Keratinocyte (primary cell): ENCODE measurements at regions not wholly inside any gene's neighbourhood (a gene's known extent, or its start where the extent isn't known, plus 50 kb on each side); places are given as distances from the start of the nearest gene placed in this dataset.

ENCODE experiments used
- DNase-seq: peaks from one replicate; pipeline ENCODE4 v3.0.0-alpha.2; 2011; ENCODE audit warnings: low read depth, missing footprints, low spot score
- FAIRE-seq: peaks from 2 replicates; lab custom pipeline; 2011; peaks lifted over from hg19 to GRCh38; lab: Jason Lieb, UNC
- H2AFZ ChIP-seq: 2 replicates; pipeline ENCODE4 v1.6.0; 2012; ENCODE audit warnings: low read length, control low read depth, inconsistent platforms; ENCODE audit not compliant: control insufficient read depth
- H3K27ac ChIP-seq: 2 replicates; pipeline ENCODE4 v1.5.1; 2011; ENCODE audit warnings: low read length; ENCODE audit not compliant: control insufficient read depth, insufficient read depth
- H3K27me3 ChIP-seq: 3 replicates; pipeline ENCODE4 v1.6.0; 2011; ENCODE audit warnings: low read length; ENCODE audit not compliant: control insufficient read depth, insufficient read depth; ENCODE audit errors: extremely low read depth
- H3K36me3 ChIP-seq, 2 experiments: 2 replicates in 1 of 2; 3 replicates in 1 of 2; pipeline ENCODE4 v1.5.1; 2011; ENCODE audit warnings: low read length in 2 of 2, mild to moderate bottlenecking in 1 of 2; ENCODE audit not compliant: control insufficient read depth in 2 of 2, insufficient read depth in 2 of 2; ENCODE audit errors: extremely low read depth in 1 of 2
- H3K4me1 ChIP-seq: 3 replicates; pipeline ENCODE4 v1.5.1; 2011; ENCODE audit warnings: low read length; ENCODE audit not compliant: control insufficient read depth, insufficient read depth; ENCODE audit errors: extremely low read depth
- H3K4me2 ChIP-seq: 3 replicates; pipeline ENCODE4 v1.6.0; 2011; ENCODE audit warnings: low read depth, low read length; ENCODE audit not compliant: control insufficient read depth, insufficient read depth; ENCODE audit errors: extremely low read depth
- H3K4me3 ChIP-seq, 3 experiments: fragments of 200-600 bp in 1 of 3; sonication (generic) in 1 of 3; 2 replicates in 2 of 3; 3 replicates in 1 of 3; pipeline ENCODE4 v1.5.1; 2011 to 2016; ENCODE audit warnings: low read length in 3 of 3, mild to moderate bottlenecking in 3 of 3, control low read depth in 2 of 3, inconsistent platforms in 1 of 3, low read depth in 1 of 3, mixed read lengths in 1 of 3, mixed run types in 1 of 3, moderate library complexity in 1 of 3; ENCODE audit not compliant: control insufficient read depth in 2 of 3, insufficient read depth in 2 of 3; ENCODE audit errors: extremely low read depth in 1 of 3
- H3K79me2 ChIP-seq: 2 replicates; pipeline ENCODE4 v1.6.0; 2012; ENCODE audit warnings: low read length; ENCODE audit not compliant: control insufficient read depth, insufficient read depth
- H3K9ac ChIP-seq: 3 replicates; pipeline ENCODE4 v1.6.0; 2011; ENCODE audit warnings: low read length; ENCODE audit not compliant: control insufficient read depth, insufficient read depth; ENCODE audit errors: extremely low read depth
- H3K9me1 ChIP-seq: 3 replicates; pipeline ENCODE4 v1.6.0; 2011; ENCODE audit warnings: low read length; ENCODE audit not compliant: control insufficient read depth, insufficient read depth; ENCODE audit errors: extremely low read depth
- H3K9me3 ChIP-seq: 2 replicates; pipeline ENCODE4 v1.5.1; 2012; ENCODE audit warnings: low read depth, low read length; ENCODE audit not compliant: control insufficient read depth
- H4K20me1 ChIP-seq: 3 replicates; pipeline ENCODE4 v1.6.0; 2011; ENCODE audit warnings: low read length; ENCODE audit not compliant: control insufficient read depth, insufficient read depth; ENCODE audit errors: extremely low read depth
- CTCF ChIP-seq, 3 experiments: IDR thresholded peaks in 1 of 3; conservative IDR thresholded peaks in 1 of 3; optimal IDR thresholded peaks in 1 of 3; 2 replicates in 2 of 3; 3 replicates in 1 of 3; pipeline versions ENCODE3 to v1.5.1; 2011; ENCODE audit warnings: low read length in 3 of 3, mild to moderate bottlenecking in 3 of 3, moderate library complexity in 2 of 3, control low read depth in 1 of 3, inconsistent platforms in 1 of 3; ENCODE audit not compliant: insufficient read depth in 2 of 3; ENCODE audit errors: extremely low read depth in 1 of 3
- EZH2 ChIP-seq: IDR thresholded peaks from one replicate; pipeline ENCODE4 v1.6.1; 2012; ENCODE audit warnings: inconsistent platforms, mild to moderate bottlenecking, low read length, moderate library complexity
- dilution Hi-C: fragments of 300-500 bp; cut with MboI; formaldehyde crosslinking; loops from one replicate; pipeline ENCODE4 v1.7.0; 2020; ENCODE audit warnings: low sequenced_read_pairs; ENCODE audit not compliant: extremely low pct_ligation_motif_present

GRCh38 chr6:137799950-137800568 is 67.0 kb upstream of the TNFAIP3 start:
- Histone ChIP-seq H3K9me3 (no peaks in the 10 kb centered on the region), H3K27me3 (no peaks in the 10 kb centered on the region), H2AFZ (no peak overlapping the region), H3K4me2 (no peak overlapping the region), H3K79me2 (no peaks in the 10 kb centered on the region), H3K36me3 (no peaks in the 10 kb centered on the region), H3K4me3 (no peak overlapping the region), H3K9ac (no peak overlapping the region), H3K27ac (no peak overlapping the region), H4K20me1 (no peaks in the 10 kb centered on the region), H3K9me1 (no peaks in the 10 kb centered on the region), H3K4me1 (no peaks in the 10 kb centered on the region)
- no peak for TF ChIP-seq EZH2
- peak; percentile 62 to 64 (median 64) for TF ChIP-seq CTCF (optimal IDR thresholded peaks at IDR 0.05 in 1 of 3, IDR thresholded peaks at IDR 0.05 in 1 of 3, conservative IDR thresholded peaks at IDR 0.05 in 1 of 3; ENCODE audit: extremely low read depth in 1 of 3, insufficient read depth in 2 of 3, low read length in 3 of 3)
- dilution Hi-C loops = no loop called here
- peak; percentile 74 for FAIRE-seq
- DNase-seq = peak; percentile 66

DNA sequence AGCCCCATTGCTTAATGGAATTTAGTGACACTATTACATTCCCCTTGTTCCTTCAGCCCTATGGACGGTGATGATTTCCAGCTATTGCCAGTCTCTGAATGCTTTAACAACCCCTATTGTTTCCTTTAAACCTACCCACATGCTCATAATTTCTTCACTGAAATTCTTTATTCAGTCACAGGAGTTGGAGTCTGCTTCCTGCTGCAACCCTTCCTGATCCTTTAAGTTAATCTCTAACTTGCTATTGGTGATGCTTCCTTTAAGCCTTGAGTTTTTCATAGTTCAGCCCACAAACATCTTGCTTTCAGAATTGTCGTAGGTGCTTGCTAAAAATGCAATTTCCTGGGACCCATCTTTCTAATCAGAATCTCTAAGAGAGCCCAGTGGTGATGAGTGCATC is 66.3 kb upstream of the TNFAIP3 start:
- no peaks in the 10 kb centered on the region for H3K79me2 ChIP-seq
- H3K9me1 ChIP-seq = no peaks in the 10 kb centered on the region
- H3K4me1 ChIP-seq = no peaks in the 10 kb centered on the region
- dilution Hi-C loops = no loop called here
- no peaks in the 10 kb centered on the region for H4K20me1 ChIP-seq
- no peak overlapping the region for H3K4me3 ChIP-seq
- no peak overlapping the region for H3K27ac ChIP-seq
- TF ChIP-seq EZH2 = no peak
- TF ChIP-seq CTCF (optimal IDR thresholded peaks at IDR 0.05 in 1 of 3, IDR thresholded peaks at IDR 0.05 in 1 of 3, conservative IDR thresholded peaks at IDR 0.05 in 1 of 3; ENCODE audit: extremely low read depth in 1 of 3, insufficient read depth in 2 of 3, low read length in 3 of 3) = no peak
- no peak for FAIRE-seq
- H3K36me3 ChIP-seq = no peaks in the 10 kb centered on the region
- no peaks in the 10 kb centered on the region for H3K27me3 ChIP-seq
- H3K9me3 ChIP-seq = no peaks in the 10 kb centered on the region
- H2AFZ ChIP-seq = no peak overlapping the region
- no peak overlapping the region for H3K4me2 ChIP-seq
- DNase-seq = no peak
- no peak overlapping the region for H3K9ac ChIP-seq
